GM13976 (cell line): ENCODE measurements at regions not wholly inside any gene's neighbourhood (a gene's known extent, or its start where the extent isn't known, plus 50 kb on each side); places are given as distances from the start of the nearest gene placed in this dataset.

Experiments
- DNase-seq: peaks from one replicate; pipeline ENCODE4 v3.0.0; 2012; ENCODE audit warnings: low spot score
- CTCF ChIP-seq: IDR thresholded peaks from 2 replicates; pipeline ENCODE4 v1.5.1; 2012; ENCODE audit warnings: borderline replicate concordance, mild to moderate bottlenecking; ENCODE audit not compliant: insufficient read depth; ENCODE audit errors: extremely low read depth, missing control alignments, control extremely low read depth
- in situ Hi-C: fragments of 300-500 bp; cut with MboI; formaldehyde crosslinking; loops from one replicate; pipeline ENCODE4 v1.12.0; 2022; ENCODE audit warnings: low sequenced_read_pairs, mixed read lengths, inconsistent platforms; ENCODE audit not compliant: unreplicated experiment

GRCh38 chr6:126608681-126609080 is 268.8 kb downstream of the CENPW start:
- no peak for DNase-seq
- TF ChIP-seq CTCF = no peak
- in situ Hi-C loops = no loop called here

- TF ChIP-seq CTCF = no peak
- in situ Hi-C loops = no loop called here
- DNase-seq = no peak
Measured at GRCh38 chr6:126614642-126615504, 275.0 kb downstream of the CENPW start.

GRCh38 chr6:126616866-126617265 is 277.0 kb downstream of the CENPW start:
- DNase-seq = no peak
- in situ Hi-C loops = no loop called here
- no peak for TF ChIP-seq CTCF

GRCh38 chr6:126618639-126619343 is 278.9 kb downstream of the CENPW start:
- no peak for TF ChIP-seq CTCF
- in situ Hi-C loops = no loop called here
- DNase-seq = no peak

GRCh38 chr6:126620719-126621118 is 280.8 kb downstream of the CENPW start:
- TF ChIP-seq CTCF = no peak
- no peak for DNase-seq
- in situ Hi-C loops = no loop called here

- in situ Hi-C loops = no loop called here
- TF ChIP-seq CTCF = no peak
- DNase-seq = no peak
Measured at GRCh38 chr6:126625019-126625418, 285.1 kb downstream of the CENPW start.
